Immature natural killer cell (primary cell): ENCODE measurements at regions not wholly inside any gene's neighbourhood (a gene's known extent, or its start where the extent isn't known, plus 50 kb on each side); places are given as distances from the start of the nearest gene placed in this dataset.

ENCODE experiments used
- DNase-seq, 3 donors: peaks; one replicate each; pipeline ENCODE4 v3.0.0; 2022; ENCODE audit warnings: mixed read lengths in 1 of 3
- H3K27ac Mint-ChIP-seq, 6 donors: one replicate each; pipeline ENCODE4 v1.8.0; 2020; ENCODE audit warnings: mixed read lengths in 6 of 6, mild to moderate bottlenecking in 5 of 6, inconsistent platforms in 4 of 6, moderate library complexity in 3 of 6
- H3K27me3 Mint-ChIP-seq, 3 donors: one replicate each; pipeline ENCODE4 v1.8.0; 2020 to 2021; ENCODE audit warnings: low read depth in 3 of 3, mild to moderate bottlenecking in 3 of 3, mixed read lengths in 3 of 3, moderate library complexity in 3 of 3, inconsistent platforms in 1 of 3
- H3K36me3 Mint-ChIP-seq, 3 donors: one replicate each; pipeline ENCODE4 v1.8.0; 2020; ENCODE audit warnings: mixed read lengths in 3 of 3, inconsistent platforms in 2 of 3, mild to moderate bottlenecking in 2 of 3
- H3K4me1 Mint-ChIP-seq, 2 donors: one replicate each; pipeline ENCODE4 v1.8.0; 2020; ENCODE audit warnings: inconsistent platforms in 2 of 2, mild to moderate bottlenecking in 2 of 2, mixed read lengths in 2 of 2, moderate library complexity in 1 of 2
- H3K4me3 Mint-ChIP-seq, 5 donors: one replicate each; pipeline ENCODE4 v1.8.0; 2020; ENCODE audit warnings: mild to moderate bottlenecking in 5 of 5, mixed read lengths in 5 of 5, inconsistent platforms in 3 of 5, moderate library complexity in 3 of 5
- H3K9me3 Mint-ChIP-seq, 6 donors: one replicate each; pipeline ENCODE4 v1.8.0; 2020; ENCODE audit warnings: mild to moderate bottlenecking in 6 of 6, mixed read lengths in 6 of 6, inconsistent platforms in 4 of 6, moderate library complexity in 3 of 6

DNA sequence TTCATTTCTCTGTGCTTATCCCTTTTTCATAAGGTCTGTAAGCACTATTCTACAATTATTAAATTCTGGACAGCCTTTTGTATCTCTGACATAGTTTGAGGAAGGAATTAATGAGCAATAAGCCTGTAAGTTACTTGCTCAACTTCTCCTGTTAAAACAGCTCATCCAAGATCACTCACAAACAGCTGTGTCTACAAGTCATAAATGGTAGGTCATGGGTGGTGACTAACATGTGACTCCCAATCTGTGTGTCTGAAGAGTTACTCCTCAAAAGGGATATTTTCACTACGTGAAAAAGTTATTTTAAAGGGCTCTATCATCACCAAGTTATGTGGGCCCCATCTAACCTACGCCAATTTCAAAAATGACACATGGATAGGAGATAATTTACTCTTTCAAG lies 145.2 kb upstream of the CBLB start:
- peaks cover 0 to 6% (median 2%) of the 10 kb centered on the region in 3 donors for H3K27me3 Mint-ChIP-seq
- no peak for DNase-seq
- no peak overlapping the region for H3K4me3 Mint-ChIP-seq
- H3K9me3 Mint-ChIP-seq = no peaks in the 10 kb centered on the region
- peaks cover 7 to 13% of the 10 kb centered on the region in 2 donors for H3K4me1 Mint-ChIP-seq
- H3K36me3 Mint-ChIP-seq = peaks cover 0 to 8% (median 0%) of the 10 kb centered on the region in 3 donors
- H3K27ac Mint-ChIP-seq = no peak overlapping the region

DNA sequence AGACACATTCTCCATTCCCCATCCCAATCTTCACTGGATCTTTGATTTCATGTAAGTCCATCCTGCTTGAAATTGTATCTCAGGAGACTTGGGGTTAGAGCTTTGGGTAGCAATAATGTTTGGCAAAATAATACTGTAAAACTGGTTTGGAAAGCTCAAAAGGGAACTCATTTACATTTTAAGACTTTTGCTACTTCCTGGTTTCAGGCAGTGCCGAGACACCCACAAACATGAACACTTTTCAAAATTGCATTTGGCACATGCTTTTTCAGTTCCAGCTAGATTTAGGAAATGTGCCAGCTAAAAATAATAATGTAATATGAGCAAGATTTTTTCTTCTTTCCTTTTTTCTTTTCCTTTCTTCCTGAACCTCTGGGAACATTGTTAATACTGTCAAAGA lies 145.7 kb upstream of the CBLB start:
- H3K27me3 Mint-ChIP-seq = peaks cover 0 to 6% (median 2%) of the 10 kb centered on the region in 3 donors
- no peak for DNase-seq
- H3K27ac Mint-ChIP-seq = no peak overlapping the region
- H3K4me3 Mint-ChIP-seq = no peak overlapping the region
- H3K36me3 Mint-ChIP-seq = peaks cover 0 to 8% (median 0%) of the 10 kb centered on the region in 3 donors
- peaks cover 7 to 13% of the 10 kb centered on the region in 2 donors for H3K4me1 Mint-ChIP-seq
- H3K9me3 Mint-ChIP-seq = no peaks in the 10 kb centered on the region

DNA sequence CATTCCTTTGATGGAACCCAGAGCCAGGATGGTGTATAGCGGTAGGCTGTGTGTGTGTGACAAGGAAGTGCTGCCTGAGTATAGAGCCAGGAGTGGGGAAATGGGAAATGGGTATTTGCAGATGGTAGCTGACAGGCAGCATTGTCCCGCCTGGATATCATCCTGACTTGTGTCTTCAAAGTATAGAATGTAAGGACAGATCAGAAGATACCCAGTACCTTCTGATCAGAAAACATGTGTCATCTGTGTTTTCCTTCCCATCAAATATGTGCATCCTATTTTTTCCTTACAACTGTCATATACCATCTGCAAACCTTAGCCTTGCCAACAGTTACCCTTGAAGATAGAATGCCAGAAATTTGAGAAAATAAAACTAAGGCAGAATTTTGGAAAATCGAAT lies 146.2 kb upstream of the CBLB start:
- peaks cover 0 to 6% (median 2%) of the 10 kb centered on the region in 3 donors for H3K27me3 Mint-ChIP-seq
- no peak overlapping the region for H3K27ac Mint-ChIP-seq
- H3K36me3 Mint-ChIP-seq = peaks cover 0 to 8% (median 0%) of the 10 kb centered on the region in 3 donors
- H3K4me3 Mint-ChIP-seq = no peak overlapping the region
- H3K4me1 Mint-ChIP-seq = peaks cover 7 to 13% of the 10 kb centered on the region in 2 donors
- DNase-seq = no peak
- H3K9me3 Mint-ChIP-seq = no peaks in the 10 kb centered on the region

DNA sequence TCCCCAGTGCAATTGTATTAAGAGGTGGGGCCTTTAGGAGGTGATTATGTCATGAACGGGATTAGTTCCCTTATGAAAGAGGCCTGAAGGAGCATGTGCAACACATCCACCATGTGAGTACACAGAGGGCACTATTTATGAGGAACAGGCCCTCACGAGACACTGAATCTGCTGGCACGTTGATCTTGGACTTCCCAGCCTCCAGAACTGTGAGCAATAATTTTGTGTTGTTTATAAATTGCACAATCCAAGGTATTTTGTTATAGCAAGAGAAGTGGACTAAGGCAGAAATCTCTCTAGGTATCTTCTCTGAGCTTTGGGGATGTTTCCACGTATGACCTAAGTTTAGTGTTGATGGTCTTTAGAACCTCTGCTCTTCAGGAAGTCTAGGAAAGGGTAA lies 149.3 kb upstream of the CBLB start:
- H3K27me3 Mint-ChIP-seq = peaks cover 0 to 6% (median 2%) of the 10 kb centered on the region in 3 donors
- H3K36me3 Mint-ChIP-seq = peaks cover 0 to 8% (median 0%) of the 10 kb centered on the region in 3 donors
- no peak overlapping the region for H3K27ac Mint-ChIP-seq
- DNase-seq = no peak
- no peak overlapping the region for H3K4me3 Mint-ChIP-seq
- no peaks in the 10 kb centered on the region for H3K9me3 Mint-ChIP-seq
- H3K4me1 Mint-ChIP-seq = no peaks in the 10 kb centered on the region

DNA sequence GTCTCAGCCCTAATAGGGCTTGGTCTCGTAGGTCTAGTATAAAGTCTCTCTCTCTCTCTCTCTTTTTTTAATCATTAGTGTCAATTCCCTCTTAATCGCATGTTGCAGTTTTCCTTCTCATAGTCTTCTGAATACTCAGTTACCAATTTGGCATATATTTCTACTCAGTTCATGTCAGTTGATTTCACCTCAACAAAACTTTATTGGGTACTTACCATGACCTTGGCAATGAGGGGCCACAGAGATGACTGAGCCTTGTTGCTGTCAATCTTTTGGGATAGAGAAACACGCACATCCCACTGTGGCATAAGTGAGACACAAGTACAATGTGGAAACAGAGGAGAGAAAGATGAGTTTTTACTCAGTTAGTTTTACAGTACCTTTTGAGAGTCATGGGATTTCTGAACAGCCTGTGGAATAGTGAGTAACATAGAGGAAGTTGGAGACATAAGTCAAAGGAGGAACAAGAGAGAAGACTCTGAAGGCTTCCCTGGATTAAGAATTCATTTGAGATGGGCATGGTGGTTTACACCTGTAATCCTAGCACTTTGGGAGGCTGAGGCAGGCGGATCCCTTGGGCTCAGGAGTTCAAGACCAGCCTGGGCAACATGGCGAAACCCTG lies 150.2 kb upstream of the CBLB start:
- Mint-ChIP-seq H3K36me3 (peaks cover 0 to 8% (median 0%) of the 10 kb centered on the region in 3 donors), H3K27ac (no peak overlapping the region), H3K4me3 (no peak overlapping the region), H3K27me3 (peaks cover 0 to 6% (median 2%) of the 10 kb centered on the region in 3 donors), H3K9me3 (no peaks in the 10 kb centered on the region), H3K4me1 (no peaks in the 10 kb centered on the region)
- no peak for DNase-seq

DNA sequence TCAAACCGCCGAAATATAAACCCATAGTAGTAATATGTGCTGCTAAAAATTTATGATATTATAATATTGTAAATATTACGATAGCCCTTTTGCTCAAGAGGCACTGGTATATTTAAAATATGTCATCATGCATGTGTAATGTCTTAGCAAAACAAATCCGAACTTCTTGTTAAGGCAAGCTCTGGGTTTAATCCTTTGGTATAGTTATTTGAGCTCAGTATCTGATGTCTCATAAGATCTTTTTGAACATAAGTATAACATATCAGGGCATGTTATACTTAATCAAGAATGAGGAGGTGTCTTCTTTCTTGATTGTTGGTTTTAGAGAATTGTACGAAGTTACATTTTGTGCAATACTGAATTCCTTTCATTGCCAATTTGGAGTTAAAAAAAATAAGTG lies 154.1 kb upstream of the CBLB start:
- no peaks in the 10 kb centered on the region for H3K36me3 Mint-ChIP-seq
- H3K27ac Mint-ChIP-seq = no peak overlapping the region
- peaks cover 0 to 7% of the 10 kb centered on the region in 2 donors for H3K4me1 Mint-ChIP-seq
- H3K4me3 Mint-ChIP-seq = no peak overlapping the region
- H3K9me3 Mint-ChIP-seq = no peaks in the 10 kb centered on the region
- H3K27me3 Mint-ChIP-seq = peaks cover 0 to 2% (median 0%) of the 10 kb centered on the region in 3 donors
- DNase-seq = no peak

DNA sequence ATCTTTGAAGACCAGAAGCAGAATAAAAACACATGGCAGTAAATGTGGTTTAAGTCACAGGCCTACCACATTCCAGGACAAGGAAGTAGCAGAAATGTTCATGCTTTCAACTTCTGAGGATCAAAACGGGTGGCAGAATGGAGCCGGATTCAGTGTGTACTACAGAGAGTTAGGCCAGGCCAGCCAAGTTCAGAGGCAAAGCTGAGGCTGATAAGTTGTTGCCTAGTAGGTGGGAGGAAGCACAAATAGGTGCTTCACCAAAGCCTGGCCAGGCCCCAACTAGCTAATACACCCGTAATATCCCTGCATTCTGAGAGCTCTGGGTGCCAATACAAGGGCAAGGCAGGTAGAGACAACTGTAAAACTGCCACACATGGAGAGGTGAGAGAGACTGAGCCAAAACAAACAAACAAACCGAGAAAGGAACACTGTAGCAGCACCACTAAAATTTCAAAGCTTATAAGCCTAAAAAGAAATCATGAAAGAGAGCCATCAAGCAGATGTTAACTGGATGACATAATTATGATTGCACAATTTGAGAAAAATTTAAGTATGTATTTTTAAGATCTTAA lies 156.4 kb upstream of the CBLB start:
- Mint-ChIP-seq H3K4me3 (no peak overlapping the region), H3K36me3 (no peaks in the 10 kb centered on the region), H3K9me3 (no peaks in the 10 kb centered on the region), H3K4me1 (peaks cover 0 to 7% of the 10 kb centered on the region in 2 donors), H3K27ac (peak overlapping the region in 1 of 6 donors; percentile 78), H3K27me3 (peaks cover 0 to 2% (median 1%) of the 10 kb centered on the region in 3 donors)
- no peak for DNase-seq

DNA sequence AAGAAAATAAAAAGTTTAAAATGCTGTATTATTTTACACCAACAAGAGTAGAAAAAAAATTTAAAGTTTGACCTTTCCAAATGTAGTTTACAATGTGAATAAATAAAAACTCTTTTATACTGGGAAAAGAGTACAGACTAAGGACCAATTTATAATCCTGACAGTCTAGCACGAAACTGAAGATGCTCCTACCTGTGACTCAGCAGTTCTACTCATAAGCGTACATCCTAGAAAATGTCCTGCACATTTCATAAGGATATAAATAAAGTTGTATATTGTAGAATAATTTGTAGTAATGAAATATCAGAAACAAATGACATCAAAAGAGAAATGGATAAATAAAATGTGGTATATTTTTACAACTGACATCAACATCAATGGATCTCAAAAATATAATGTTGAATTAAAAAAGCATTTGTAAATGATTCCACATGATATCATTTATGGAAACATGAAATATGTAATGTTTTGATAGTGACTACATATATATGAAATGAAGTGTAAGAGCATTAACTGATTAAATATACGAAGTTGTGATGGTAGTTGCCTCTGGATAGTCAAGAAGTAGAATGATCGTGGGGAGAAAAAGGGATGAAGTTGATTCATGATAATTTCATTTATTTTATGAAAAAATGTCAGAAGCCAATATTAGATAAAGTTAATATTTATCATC lies 161.3 kb upstream of the CBLB start:
- no peak for DNase-seq
- Mint-ChIP-seq H3K9me3 (no peaks in the 10 kb centered on the region), H3K27me3 (peaks cover 0 to 2% (median 1%) of the 10 kb centered on the region in 3 donors), H3K27ac (no peak overlapping the region), H3K4me3 (no peak overlapping the region), H3K36me3 (no peaks in the 10 kb centered on the region), H3K4me1 (peaks cover 18 to 19% of the 10 kb centered on the region in 2 donors)

DNA sequence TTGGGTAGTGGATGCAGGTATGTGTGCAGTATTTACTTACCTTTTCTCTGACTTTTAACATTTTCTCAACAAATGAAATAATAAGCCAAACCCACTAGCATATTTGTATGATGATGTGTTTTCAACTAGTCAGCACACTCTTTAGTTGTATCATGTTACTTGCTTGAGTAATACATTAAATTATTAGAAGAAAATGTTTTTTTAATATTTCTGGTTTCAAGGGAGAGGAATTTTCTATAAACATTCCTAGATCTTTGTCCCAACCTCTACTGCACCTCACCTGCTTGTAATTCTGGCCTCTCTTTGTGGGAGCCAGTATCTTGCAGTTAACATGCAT lies 161.8 kb upstream of the CBLB start:
- DNase-seq = no peak
- Mint-ChIP-seq H3K27me3 (peaks cover 0 to 2% (median 1%) of the 10 kb centered on the region in 3 donors), H3K9me3 (no peaks in the 10 kb centered on the region), H3K36me3 (no peaks in the 10 kb centered on the region), H3K27ac (no peak overlapping the region), H3K4me1 (peaks cover 18% of the 10 kb centered on the region in 2 donors), H3K4me3 (no peak overlapping the region)

DNA sequence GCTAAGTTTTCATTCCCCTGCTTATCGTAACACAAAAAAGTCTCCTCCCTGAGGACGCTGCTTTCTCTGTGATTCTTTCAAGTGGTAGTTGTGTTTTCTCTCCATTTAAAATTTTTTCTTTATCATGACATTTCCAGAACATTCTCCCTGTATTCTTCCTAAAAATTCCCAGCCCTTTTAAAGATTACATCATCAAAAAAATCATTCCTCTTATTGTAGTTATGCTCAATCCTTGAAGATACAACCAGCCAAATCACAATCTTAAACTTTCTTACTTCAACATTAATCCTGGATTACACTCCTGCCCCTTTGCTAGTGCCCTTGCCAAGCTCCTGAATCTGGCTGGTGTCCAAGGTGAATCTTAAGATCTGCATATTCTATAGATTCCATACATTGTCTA lies 163.7 kb upstream of the CBLB start:
- peaks cover 0 to 2% (median 1%) of the 10 kb centered on the region in 3 donors for H3K27me3 Mint-ChIP-seq
- DNase-seq = no peak
- H3K36me3 Mint-ChIP-seq = peaks cover 0 to 3% (median 0%) of the 10 kb centered on the region in 3 donors
- no peak overlapping the region for H3K4me3 Mint-ChIP-seq
- peak overlapping the region in 3 of 6 donors; percentile 18 to 27 (median 27) for H3K27ac Mint-ChIP-seq
- peaks cover 18% of the 10 kb centered on the region in 2 donors for H3K4me1 Mint-ChIP-seq
- H3K9me3 Mint-ChIP-seq = no peaks in the 10 kb centered on the region

DNA sequence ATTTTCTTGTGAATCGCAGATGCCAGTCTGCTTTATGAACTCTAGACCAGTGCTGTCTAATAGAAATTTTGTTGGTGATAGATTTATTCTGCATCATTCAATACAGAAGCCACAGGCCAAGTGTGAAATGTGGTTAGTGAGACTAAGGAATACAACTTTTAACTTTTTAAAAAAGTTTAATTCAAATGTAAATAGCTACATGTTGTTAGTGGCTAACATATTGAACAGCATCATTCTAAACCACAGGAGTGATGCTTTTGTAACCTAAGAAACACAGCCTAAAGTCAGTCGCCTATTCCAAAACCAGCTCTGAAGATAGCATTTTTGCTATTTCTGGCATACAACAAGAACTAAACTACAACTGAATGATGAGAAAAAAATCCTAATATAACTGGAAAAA lies 164.8 kb upstream of the CBLB start:
- peaks cover 18% of the 10 kb centered on the region in 2 donors for H3K4me1 Mint-ChIP-seq
- H3K4me3 Mint-ChIP-seq = peak overlapping the region in 1 of 5 donors; percentile 37
- DNase-seq = peak; percentile 60 to 74 (median 67)
- peak overlapping the region in 5 of 6 donors; percentile 65 to 89 (median 70) for H3K27ac Mint-ChIP-seq
- H3K36me3 Mint-ChIP-seq = peaks cover 0 to 4% (median 0%) of the 10 kb centered on the region in 3 donors
- H3K27me3 Mint-ChIP-seq = peaks cover 0 to 3% (median 2%) of the 10 kb centered on the region in 3 donors
- no peaks in the 10 kb centered on the region for H3K9me3 Mint-ChIP-seq

DNA sequence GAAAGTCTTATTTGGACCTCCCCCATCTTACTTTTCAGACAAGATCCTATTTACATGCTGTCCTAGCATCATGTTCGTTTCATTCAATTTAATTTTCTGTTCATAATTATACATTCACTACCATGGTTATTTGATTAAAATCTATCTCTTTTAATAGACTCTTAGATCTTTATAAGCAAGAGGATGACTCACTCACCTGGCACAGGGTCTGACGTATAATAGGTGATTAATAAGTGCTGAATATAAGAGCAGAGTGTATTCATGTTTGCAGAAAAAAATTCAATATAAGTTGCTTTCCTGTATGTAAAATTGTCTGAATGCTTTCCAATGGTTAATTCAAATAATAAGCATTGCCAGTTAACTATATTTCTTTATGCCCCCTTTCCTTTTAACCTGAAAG lies 165.5 kb upstream of the CBLB start:
- DNase-seq = no peak
- no peaks in the 10 kb centered on the region for H3K9me3 Mint-ChIP-seq
- peaks cover 0 to 2% (median 0%) of the 10 kb centered on the region in 3 donors for H3K27me3 Mint-ChIP-seq
- no peak overlapping the region for H3K4me3 Mint-ChIP-seq
- H3K4me1 Mint-ChIP-seq = peaks cover 18% of the 10 kb centered on the region in 2 donors
- peak overlapping the region in 5 of 6 donors; percentile 12 to 76 (median 65) for H3K27ac Mint-ChIP-seq
- peaks cover 0 to 4% (median 0%) of the 10 kb centered on the region in 3 donors for H3K36me3 Mint-ChIP-seq

DNA sequence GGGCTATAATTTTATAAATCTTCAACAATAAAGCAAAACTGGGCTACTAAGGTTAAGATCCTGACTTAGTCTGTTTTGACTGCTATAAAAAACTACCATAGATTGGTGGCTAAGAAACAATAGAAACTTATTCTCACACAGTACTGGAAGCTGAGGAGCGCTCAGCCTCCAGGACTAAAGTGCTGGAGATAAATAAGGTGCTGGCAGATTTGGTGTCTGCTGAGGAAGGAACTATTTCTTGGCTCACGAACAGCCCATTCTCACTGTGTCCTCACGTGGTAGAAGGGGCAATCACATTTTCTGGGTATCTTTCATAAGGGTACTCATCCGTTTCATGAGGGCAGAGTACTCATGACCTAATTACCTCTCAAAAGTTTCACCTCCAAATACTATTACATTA lies 166.8 kb upstream of the CBLB start:
- peaks cover 0 to 4% (median 0%) of the 10 kb centered on the region in 3 donors for H3K36me3 Mint-ChIP-seq
- H3K4me1 Mint-ChIP-seq = peaks cover 18 to 25% of the 10 kb centered on the region in 2 donors
- no peak overlapping the region for H3K4me3 Mint-ChIP-seq
- peak overlapping the region in 2 of 6 donors; percentile 5 to 54 for H3K27ac Mint-ChIP-seq
- DNase-seq = no peak
- H3K27me3 Mint-ChIP-seq = peaks cover 0 to 2% (median 0%) of the 10 kb centered on the region in 3 donors
- H3K9me3 Mint-ChIP-seq = no peaks in the 10 kb centered on the region

DNA sequence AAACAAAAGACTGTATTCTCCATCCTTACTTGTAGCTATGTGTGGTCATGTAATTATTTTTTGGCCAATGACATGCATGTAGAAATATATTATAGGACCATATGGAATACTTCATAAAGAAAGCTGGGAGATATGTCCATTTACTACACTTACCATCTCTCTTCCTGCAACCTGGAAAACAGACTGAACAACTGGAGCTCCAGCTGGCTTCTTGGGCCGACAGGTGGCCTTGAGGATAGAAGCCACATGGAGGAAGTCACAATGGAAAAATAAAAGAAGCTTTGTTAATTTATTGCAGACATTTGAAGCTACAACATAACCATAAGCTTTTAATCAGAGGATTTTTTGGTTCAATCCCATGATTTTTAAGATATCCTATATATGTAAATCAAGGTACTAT lies 167.9 kb upstream of the CBLB start:
- no peak for DNase-seq
- Mint-ChIP-seq H3K27ac (no peak overlapping the region), H3K9me3 (no peaks in the 10 kb centered on the region), H3K36me3 (peaks cover 0 to 4% (median 0%) of the 10 kb centered on the region in 3 donors), H3K27me3 (peaks cover 0 to 4% (median 0%) of the 10 kb centered on the region in 3 donors), H3K4me3 (no peak overlapping the region), H3K4me1 (peaks cover 18 to 25% of the 10 kb centered on the region in 2 donors)
